ENCODE measurements at regions not wholly inside any gene's neighbourhood (a gene's known extent, or its start where the extent isn't known, plus 50 kb on each side); places are given as distances from the start of the nearest gene placed in this dataset.
A peak's percentile ranks its signal among the peaks of the same experiment; 100 is the strongest.
"Not testable (repeated sequence)": the region's sequence is repeated elsewhere in the genome, so short reads cannot be mapped to it uniquely, and the experiment has no call there.

DNA sequence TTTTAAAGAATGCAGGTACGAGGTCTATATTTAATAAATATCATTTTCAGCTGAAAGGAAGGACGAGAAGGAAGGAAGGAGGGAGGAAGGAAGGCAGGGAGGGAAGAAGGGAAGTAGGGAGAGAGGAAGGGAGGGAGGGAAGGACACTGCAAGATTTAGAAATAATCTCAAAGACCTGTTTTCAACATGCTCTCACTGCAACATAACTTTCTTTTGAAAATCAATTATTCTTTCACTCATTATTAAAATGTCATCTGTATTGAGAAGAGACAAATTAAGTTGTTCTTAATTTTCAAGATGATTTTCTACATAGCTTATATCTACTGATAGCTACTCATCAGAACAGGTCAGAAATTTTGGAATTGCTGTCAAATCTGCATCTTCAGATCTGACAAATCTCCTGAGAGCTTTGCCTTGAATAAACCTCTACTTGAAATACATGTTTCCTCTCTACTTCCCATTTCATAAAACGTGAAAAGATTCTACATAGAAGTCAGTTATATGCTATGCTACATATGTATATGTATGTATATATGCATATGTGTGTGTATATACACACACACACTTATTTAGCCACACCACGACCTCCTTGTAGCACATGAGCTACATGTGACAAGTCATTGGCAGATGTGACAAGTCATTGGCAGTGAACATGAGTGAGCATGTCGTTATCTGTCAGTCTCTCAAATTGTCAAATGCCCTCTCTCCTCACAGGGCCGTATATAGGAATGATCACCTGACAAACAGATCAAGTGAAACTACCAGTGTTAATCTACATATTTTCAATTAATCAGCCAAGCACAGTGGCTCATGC lies 241.6 kb downstream of the LY86 start:
- ChIA-PET CTCF (interaction anchor here (0.6 kb wide), 1 partner anchor 322 kb away, joined by 3 read pairs; no protein-coding TSS in a partner anchor), POLR2A (no interaction called here)
- TF ChIP-seq ZNF549 (tag by site-specific recombination; IDR thresholded peaks at IDR 0.05) (no peak), ZNF366 (tag by site-specific recombination; conservative IDR thresholded peaks at IDR 0.05) (0 out of 2 replicates have a peak, but pooled peaks have one; percentile 24), ZNF112 (tag by site-specific recombination; IDR thresholded peaks at IDR 0.05) (no peak)

GRCh38 chr6:6830686-6831063 lies 242.2 kb downstream of the LY86 start:
- POLR2A ChIA-PET; H3K4me3 ChIP-seq (ENCODE audit: low read depth, low read length); H3K4me1 ChIP-seq (ENCODE audit: control insufficient read depth, insufficient read depth, low read length); H3K9me3 ChIP-seq (ENCODE audit: control insufficient read depth, insufficient read depth, low read depth, low read length); H3K27ac ChIP-seq (ENCODE audit: extremely low read depth, low read depth, low read length); H3K36me3 ChIP-seq (ENCODE audit: control insufficient read depth in 2 of 2, insufficient read depth in 1 of 2, low read length in 2 of 2): not testable (repeated sequence)
- CTCF ChIA-PET = interaction anchor here (0.6 kb wide), 1 partner anchor 321 kb away, joined by 3 read pairs; no protein-coding TSS in a partner anchor
- TF ChIP-seq ZNF121 (tag by site-specific recombination; IDR thresholded peaks at IDR 0.05) = 0 out of 2 replicates have a peak, but pooled peaks have one; percentile 11

More for the DNA sequence above, 241.6 kb downstream of the LY86 start:
- Histone ChIP-seq H3K4me3 (ENCODE audit: low read depth, low read length) (no peak overlapping the region), H3K9me3 (ENCODE audit: control insufficient read depth, insufficient read depth, low read depth, low read length) (no peaks in the 10 kb centered on the region), H3K27ac (ENCODE audit: extremely low read depth, low read depth, low read length) (no peak overlapping the region), H3K36me3 (ENCODE audit: control insufficient read depth in 2 of 2, insufficient read depth in 1 of 2, low read length in 2 of 2) (no peaks in the 10 kb centered on the region), H3K4me1 (ENCODE audit: control insufficient read depth, insufficient read depth, low read length) (peaks cover 10% of the 10 kb centered on the region)

DNA sequence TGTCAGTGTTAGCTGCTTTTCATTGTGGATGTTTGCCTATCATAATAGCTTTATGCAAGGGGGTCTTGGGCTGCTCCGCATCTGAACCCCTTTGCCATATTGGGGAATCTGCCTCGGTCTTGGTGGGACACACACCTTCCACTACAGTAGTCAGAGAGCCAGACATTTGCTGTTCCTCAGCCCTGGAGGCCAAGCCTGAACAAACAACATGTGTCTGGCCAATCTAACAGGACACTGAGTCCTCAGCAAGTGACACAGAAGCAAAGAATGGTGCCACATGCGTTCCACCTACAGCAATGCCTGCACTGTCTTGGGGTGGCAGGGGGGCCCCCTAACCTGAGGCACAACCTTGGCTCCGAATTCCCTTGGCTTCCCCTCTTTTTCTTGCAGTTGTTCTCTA lies 243.9 kb downstream of the LY86 start:
- TF ChIP-seq ZNF837 (tag by site-specific recombination; IDR thresholded peaks at IDR 0.05) (no peak), TCF7L2 (IDR thresholded peaks at IDR 0.05; ENCODE audit: borderline replicate concordance, low read depth, low read length) (no peak), ZSCAN18 (tag by site-specific recombination; IDR thresholded peaks at IDR 0.05) (no peak), ZNF48 (tag by site-specific recombination; IDR thresholded peaks at IDR 0.05) (no peak), ZSCAN5A (tag by site-specific recombination; IDR thresholded peaks at IDR 0.05) (no peak), OSR2 (tag by site-specific recombination; IDR thresholded peaks at IDR 0.05) (no peak), ZNF169 (tag by site-specific recombination; IDR thresholded peaks at IDR 0.05) (no peak), ZNF549 (tag by site-specific recombination; IDR thresholded peaks at IDR 0.05) (no peak)
- H3K4me1 ChIP-seq (ENCODE audit: control insufficient read depth, insufficient read depth, low read length) = peaks cover 8% of the 10 kb centered on the region
- ChIA-PET POLR2A (no interaction called here), CTCF (no interaction called here)
- H3K4me3 ChIP-seq (ENCODE audit: low read depth, low read length) = no peak overlapping the region
- H3K27ac ChIP-seq (ENCODE audit: extremely low read depth, low read depth, low read length) = no peak overlapping the region
- no peaks in the 10 kb centered on the region for H3K9me3 ChIP-seq (ENCODE audit: control insufficient read depth, insufficient read depth, low read depth, low read length)
- H3K36me3 ChIP-seq (ENCODE audit: control insufficient read depth in 2 of 2, insufficient read depth in 1 of 2, low read length in 2 of 2) = no peaks in the 10 kb centered on the region

DNA sequence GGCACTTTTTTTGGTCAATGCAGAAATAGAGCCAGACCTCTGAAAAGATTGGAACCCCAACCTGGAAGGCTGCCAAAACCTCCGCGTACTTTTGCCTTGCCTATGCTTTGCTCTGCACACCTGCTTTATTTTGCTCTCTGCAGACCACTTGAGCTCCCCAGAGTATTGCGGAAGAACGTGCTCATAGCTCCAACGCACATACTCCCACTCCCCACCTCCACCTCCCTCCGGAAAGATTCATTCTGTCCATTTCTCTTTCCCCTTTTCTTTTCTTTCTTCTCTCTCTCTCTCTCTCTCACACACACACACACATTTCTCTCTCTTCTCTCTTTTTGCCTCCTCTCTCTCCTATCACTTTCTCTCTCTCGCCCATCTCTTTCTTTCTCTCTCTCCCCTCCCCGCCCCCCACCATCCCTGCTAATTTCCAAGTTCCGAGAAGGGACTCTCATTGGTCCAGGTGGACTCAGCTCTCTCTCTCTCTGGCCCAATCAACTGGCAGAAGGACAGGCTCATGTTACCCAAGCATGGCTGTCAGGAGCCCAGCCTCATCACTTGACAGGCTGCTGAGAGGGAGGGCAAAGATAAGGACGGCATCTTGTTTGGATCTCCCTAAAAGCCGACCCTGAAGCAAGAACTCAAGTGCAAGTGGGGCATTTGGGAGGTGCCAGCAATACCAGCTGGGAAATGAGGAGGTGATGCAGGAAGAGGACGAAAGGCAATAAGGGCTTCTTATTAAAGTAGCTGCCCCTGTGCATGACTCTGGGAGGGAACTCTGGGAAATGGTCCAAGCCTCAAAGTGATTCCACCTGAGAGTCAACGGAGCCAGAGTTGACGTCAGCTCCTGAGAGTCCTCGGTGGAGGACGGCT lies 246.1 kb downstream of the LY86 start:
- no peak overlapping the region for H3K27ac ChIP-seq (ENCODE audit: extremely low read depth, low read depth, low read length)
- CTCF ChIA-PET = interaction anchor here (0.7 kb wide), 1 partner anchor 135 kb away, joined by 3 read pairs; no protein-coding TSS in a partner anchor
- peaks cover 8% of the 10 kb centered on the region for H3K4me1 ChIP-seq (ENCODE audit: control insufficient read depth, insufficient read depth, low read length)
- H3K36me3 ChIP-seq (ENCODE audit: control insufficient read depth in 2 of 2, insufficient read depth in 1 of 2, low read length in 2 of 2) = no peaks in the 10 kb centered on the region
- H3K4me3 ChIP-seq (ENCODE audit: low read depth, low read length) = no peak overlapping the region
- no peaks in the 10 kb centered on the region for H3K9me3 ChIP-seq (ENCODE audit: control insufficient read depth, insufficient read depth, low read depth, low read length)
- POLR2A ChIA-PET = no interaction called here
- TF ChIP-seq ZNF501 (tag by site-specific recombination; IDR thresholded peaks at IDR 0.05) (no peak), ZNF776 (tag by site-specific recombination; IDR thresholded peaks at IDR 0.05; ENCODE audit: borderline replicate concordance) (no peak), GLI4 (tag by site-specific recombination; IDR thresholded peaks at IDR 0.05) (no peak), YY2 (tag by site-specific recombination; IDR thresholded peaks at IDR 0.05) (peak; percentile 28; the same call in 1 of the 2 replicates), ZBTB21 (tag by site-specific recombination; IDR thresholded peaks at IDR 0.05) (no peak), ZNF23 (tag by site-specific recombination; IDR thresholded peaks at IDR 0.05; ENCODE audit: borderline replicate concordance) (no peak)
- TF ChIP-seq, protein P1, sequence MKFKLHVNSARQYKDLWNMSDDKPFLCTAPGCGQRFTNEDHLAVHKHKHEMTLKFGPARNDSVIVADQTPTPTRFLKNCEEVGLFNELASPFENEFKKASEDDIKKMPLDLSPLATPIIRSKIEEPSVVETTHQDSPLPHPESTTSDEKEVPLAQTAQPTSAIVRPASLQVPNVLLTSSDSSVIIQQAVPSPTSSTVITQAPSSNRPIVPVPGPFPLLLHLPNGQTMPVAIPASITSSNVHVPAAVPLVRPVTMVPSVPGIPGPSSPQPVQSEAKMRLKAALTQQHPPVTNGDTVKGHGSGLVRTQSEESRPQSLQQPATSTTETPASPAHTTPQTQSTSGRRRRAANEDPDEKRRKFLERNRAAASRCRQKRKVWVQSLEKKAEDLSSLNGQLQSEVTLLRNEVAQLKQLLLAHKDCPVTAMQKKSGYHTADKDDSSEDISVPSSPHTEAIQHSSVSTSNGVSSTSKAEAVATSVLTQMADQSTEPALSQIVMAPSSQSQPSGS (tag by site-specific recombination; IDR thresholded peaks at IDR 0.05; ENCODE audit: low read depth) = no peak
- TF ChIP-seq, protein P2, sequence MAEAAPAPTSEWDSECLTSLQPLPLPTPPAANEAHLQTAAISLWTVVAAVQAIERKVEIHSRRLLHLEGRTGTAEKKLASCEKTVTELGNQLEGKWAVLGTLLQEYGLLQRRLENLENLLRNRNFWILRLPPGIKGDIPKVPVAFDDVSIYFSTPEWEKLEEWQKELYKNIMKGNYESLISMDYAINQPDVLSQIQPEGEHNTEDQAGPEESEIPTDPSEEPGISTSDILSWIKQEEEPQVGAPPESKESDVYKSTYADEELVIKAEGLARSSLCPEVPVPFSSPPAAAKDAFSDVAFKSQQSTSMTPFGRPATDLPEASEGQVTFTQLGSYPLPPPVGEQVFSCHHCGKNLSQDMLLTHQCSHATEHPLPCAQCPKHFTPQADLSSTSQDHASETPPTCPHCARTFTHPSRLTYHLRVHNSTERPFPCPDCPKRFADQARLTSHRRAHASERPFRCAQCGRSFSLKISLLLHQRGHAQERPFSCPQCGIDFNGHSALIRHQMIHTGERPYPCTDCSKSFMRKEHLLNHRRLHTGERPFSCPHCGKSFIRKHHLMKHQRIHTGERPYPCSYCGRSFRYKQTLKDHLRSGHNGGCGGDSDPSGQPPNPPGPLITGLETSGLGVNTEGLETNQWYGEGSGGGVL (tag by site-specific recombination; IDR thresholded peaks at IDR 0.05) = peak; percentile 44

Data from HEK293 (cell line).